HepG2 (cell line): ENCODE measurements at regions not wholly inside any gene's neighbourhood (a gene's known extent, or its start where the extent isn't known, plus 50 kb on each side); places are given as distances from the start of the nearest gene placed in this dataset.

ENCODE experiments used
- ATAC-seq: fragments of 200-7000 bp; cut with Tn5 transposase; 3 replicates; pipeline ENCODE4 v1.9.1; 2020; ENCODE audit warnings: mild to moderate bottlenecking, moderate library complexity
- BruUV-seq: library from RNA; stranded (reverse); fragments of 400-500 nt; replicated peaks from 2 replicates; lab custom pipeline; 2021; lab: Mats Ljungman, UMichigan
- CTCF ChIA-PET: fragments of 300-600 bp; formaldehyde crosslinking; extraction: SDS; loops from one replicate; lab custom pipeline; 2021; ENCODE audit warnings: low total read pairs, inconsistent platforms, low intra/inter-chr PET ratio; lab: Yijun Ruan, JAX
- POLR2A ChIA-PET: fragments of 350-600 bp; sonication (Branson Sonifier 250); formaldehyde crosslinking; loops from one replicate; lab custom pipeline; 2020; ENCODE audit warnings: antibody characterized with exemption, inconsistent platforms; lab: Yijun Ruan, JAX
- DNase-seq: peaks from one replicate; pipeline ENCODE4 v3.0.0-alpha.2; 2015; ENCODE audit warnings: low spot score
- FAIRE-seq: peaks from 3 replicates; lab custom pipeline; 2011; peaks lifted over from hg19 to GRCh38; lab: Jason Lieb, UNC
- H2AFZ ChIP-seq: one replicate; pipeline ENCODE4 v1.6.1; 2011; ENCODE audit warnings: low read length, inconsistent platforms
- H3K27ac ChIP-seq: fragments of 300-600 bp; 3 replicates; pipeline ENCODE4 v1.8.0; 2011; ENCODE audit warnings: mixed run types, mild to moderate bottlenecking, mixed read lengths, low read length, inconsistent platforms; ENCODE audit not compliant: insufficient read depth; ENCODE audit errors: extremely low read length
- H3K27me3 ChIP-seq, 2 experiments: fragments of 200-600 bp in 1 of 2; 2 replicates in 1 of 2; 3 replicates in 1 of 2; pipeline versions ENCODE4 v1.6.0 to v1.8.0; 2011; ENCODE audit warnings: low read length in 2 of 2, mild to moderate bottlenecking in 2 of 2, moderate library complexity in 2 of 2, inconsistent platforms in 1 of 2; ENCODE audit not compliant: insufficient read depth in 2 of 2, control insufficient read depth in 1 of 2
- H3K36me3 ChIP-seq, 2 experiments: fragments of 200-600 bp in 1 of 2; replicated peaks in 1 of 2; 2 replicates in 1 of 2; 3 replicates in 1 of 2; pipeline versions ENCODE4 v1.5.1 to v1.8.0; 2011; ENCODE audit warnings: low read length in 2 of 2, inconsistent platforms in 1 of 2; ENCODE audit not compliant: insufficient read depth in 2 of 2, control insufficient read depth in 1 of 2
- H3K4me1 ChIP-seq: 2 replicates; pipeline ENCODE4 v1.5.1; 2012; ENCODE audit warnings: low read length, inconsistent platforms; ENCODE audit not compliant: insufficient read depth
- H3K4me2 ChIP-seq: 2 replicates; pipeline ENCODE4 v1.6.0; 2011; ENCODE audit warnings: low read depth, low read length, inconsistent platforms
- H3K4me3 ChIP-seq, 3 experiments: fragments of 200-600 bp in 1 of 3; sonication (generic), shearing (Covaris generic) in 1 of 3; replicated peaks in 1 of 3; 2 replicates each; pipeline ENCODE4 v1.5.1; 2011 to 2016; ENCODE audit warnings: low read length in 3 of 3, inconsistent platforms in 2 of 3, low read depth in 2 of 3, mild to moderate bottlenecking in 2 of 3, control low read depth in 1 of 3, mixed read lengths in 1 of 3; ENCODE audit not compliant: insufficient read depth in 1 of 3
- H3K79me2 ChIP-seq: one replicate; pipeline ENCODE4 v1.6.1; 2011; ENCODE audit warnings: low read length, inconsistent platforms; ENCODE audit not compliant: insufficient read depth
- H3K9ac ChIP-seq: 2 replicates; pipeline ENCODE4 v1.6.0; 2011; ENCODE audit warnings: mild to moderate bottlenecking, low read depth, low read length, inconsistent platforms; ENCODE audit not compliant: insufficient read depth
- H3K9me3 ChIP-seq: 2 replicates; pipeline ENCODE4 v1.5.1; 2012; ENCODE audit warnings: mild to moderate bottlenecking, low read length
- H4K20me1 ChIP-seq: 2 replicates; pipeline ENCODE4 v1.6.0; 2011; ENCODE audit warnings: inconsistent platforms, mild to moderate bottlenecking, low read length, moderate library complexity; ENCODE audit not compliant: insufficient read depth
- ATF7 ChIP-seq, 2 experiments: fragments of 450-650 bp in 1 of 2; sonication (generic) in 1 of 2; formaldehyde crosslinking in 1 of 2; IDR thresholded peaks; 2 replicates each; pipeline versions ENCODE4 v1.4.0 to v1.6.1; 2016 to 2020; ENCODE audit warnings: antibody characterized with exemption in 1 of 2, mild to moderate bottlenecking in 1 of 2, missing genetic modification reagents in 1 of 2
- ATF7-NPFF ChIP-seq: sonication (generic); formaldehyde crosslinking; IDR thresholded peaks from 2 replicates; pipeline ENCODE4 v1.8.1; 2023; ENCODE audit warnings: mild to moderate bottlenecking, low read depth, missing genetic modification reagents, moderate library complexity
- EED ChIP-seq: sonication (generic); formaldehyde crosslinking; IDR thresholded peaks from 2 replicates; pipeline ENCODE4 v1.5.0; 2020; ENCODE audit warnings: mild to moderate bottlenecking, missing genetic modification reagents
- MAFK ChIP-seq, 2 experiments: IDR thresholded peaks in 1 of 2; conservative IDR thresholded peaks in 1 of 2; 2 replicates each; pipeline ENCODE4 v1.6.1; 2011; ENCODE audit warnings: improper control_type of control experiment in 2 of 2, low read length in 2 of 2
- POLR2G ChIP-seq: fragments of 200-400 bp; formaldehyde crosslinking; IDR thresholded peaks from 2 replicates; pipeline ENCODE4 v1.6.1; 2018; ENCODE audit warnings: mild to moderate bottlenecking, low read depth, low read length, moderate library complexity
- RFX5 ChIP-seq: IDR thresholded peaks from 2 replicates; pipeline ENCODE4 v1.6.1; 2011; ENCODE audit warnings: low read depth, low read length, improper control_type of control experiment
- RXRA ChIP-seq: sonication (generic); formaldehyde crosslinking; IDR thresholded peaks from 2 replicates; pipeline ENCODE4 v1.5.1; 2020; ENCODE audit warnings: missing genetic modification reagents
- SMARCE1 ChIP-seq: fragments of 450-650 bp; IDR thresholded peaks from 2 replicates; pipeline ENCODE4 v1.6.1; 2017; ENCODE audit warnings: borderline replicate concordance
- SMYD3 ChIP-seq: sonication (generic); formaldehyde crosslinking; IDR thresholded peaks from 2 replicates; pipeline ENCODE4 v1.8.1; 2023; ENCODE audit warnings: mild to moderate bottlenecking, missing genetic modification reagents
- SSRP1 ChIP-seq: IDR thresholded peaks from 2 replicates; pipeline ENCODE4 v1.6.1; 2016; ENCODE audit warnings: control low read depth
- SYNCRIP ChIP-seq: fragments of 200-400 bp; formaldehyde crosslinking; IDR thresholded peaks from 2 replicates; pipeline ENCODE4 v1.6.1; 2018; ENCODE audit warnings: mild to moderate bottlenecking, low read depth, low read length; ENCODE audit not compliant: insufficient read depth
- THRA ChIP-seq: sonication (generic); formaldehyde crosslinking; IDR thresholded peaks from 2 replicates; pipeline ENCODE4 v1.4.0; 2020; ENCODE audit warnings: missing genetic modification reagents, borderline replicate concordance
- ZNF10 ChIP-seq: sonication (generic); formaldehyde crosslinking; IDR thresholded peaks from 2 replicates; pipeline ENCODE4 v1.4.0; 2020; ENCODE audit warnings: mild to moderate bottlenecking, low read depth, missing genetic modification reagents, borderline replicate concordance
- ZNF296 ChIP-seq: sonication (generic); formaldehyde crosslinking; conservative IDR thresholded peaks from 2 replicates; pipeline ENCODE4 v1.5.0; 2020; ENCODE audit warnings: mild to moderate bottlenecking, missing genetic modification reagents
- ZNF317 ChIP-seq: sonication (generic); formaldehyde crosslinking; IDR thresholded peaks from 2 replicates; pipeline ENCODE4 v1.5.0; 2020; ENCODE audit warnings: mild to moderate bottlenecking, missing genetic modification reagents
- ZNF549 ChIP-seq: sonication (generic); formaldehyde crosslinking; IDR thresholded peaks from 2 replicates; pipeline ENCODE4 v1.5.0; 2020; ENCODE audit warnings: missing genetic modification reagents
- WGBS: methylation state at CpG from one replicate; pipeline ENCODE4 v1.1.6; 2017; ENCODE audit warnings: low lambda C conversion rate; 5-methylcytosine and 5-hydroxymethylcytosine counted together
- in situ Hi-C: cut with HindIII; loops from 2 replicates; pipeline ENCODE4 v1.10.0; 2017; ENCODE audit warnings: low pct_unique_long_range_greater_than_20kb; ENCODE audit not compliant: extremely low pct_ligation_motif_present
- intact Hi-C: fragments of 100-400 bp; cut with micrococcal nuclease; formaldehyde crosslinking; loops from one replicate; pipeline ENCODE4 v1.10.0; 2022; ENCODE audit not compliant: unreplicated experiment
- TF ChIP-seq, protein P1 (sequence below): sonication (generic); formaldehyde crosslinking; IDR thresholded peaks from 2 replicates; pipeline ENCODE4 v1.4.0; 2020; ENCODE audit warnings: missing genetic modification reagents, low read depth, mild to moderate bottlenecking, borderline replicate concordance
- TF ChIP-seq, protein P2 (sequence below): IDR thresholded peaks from 2 replicates; pipeline ENCODE4 v1.6.1; 2016; ENCODE audit warnings: low read depth, borderline replicate concordance

GRCh38 chr3:72179107-72179464 lies 394.1 kb upstream of the PROK2 start:
- Histone ChIP-seq H3K4me3 (no peak overlapping the region), H3K9ac (no peak overlapping the region), H3K4me2 (no peak overlapping the region), H4K20me1 (no peaks in the 10 kb centered on the region), H3K4me1 (peaks cover 8% of the 10 kb centered on the region; the same call in 1 of the 2 replicates), H2AFZ (no peak overlapping the region), H3K27ac (no peak overlapping the region), H3K27me3 (no peaks in the 10 kb centered on the region), H3K79me2 (no peaks in the 10 kb centered on the region), H3K36me3 (no peaks in the 10 kb centered on the region), H3K9me3 (no peaks in the 10 kb centered on the region)
- DNase-seq (no peak), FAIRE-seq (no peak), ATAC-seq (no peak)
- BruUV-seq, result no TSS peak
- 93% methylated on average over 7 of the region's 7 CpGs for WGBS
- intact Hi-C loops, result no loop called here
- POLR2A ChIA-PET, result no interaction called here
- in situ Hi-C loops, result no loop called here
- CTCF ChIA-PET, result no interaction called here
- TF ChIP-seq MAFK (conservative IDR thresholded peaks at IDR 0.05 in 1 of 2, IDR thresholded peaks at IDR 0.05 in 1 of 2; ENCODE audit: low read length in 2 of 2) (no peak), SMARCE1 (no peak), ZNF296 (CRISPR knock-in tag) (no peak), RFX5 (no peak), POLR2G (no peak), ZNF317 (CRISPR knock-in tag) (no peak), EED (CRISPR knock-in tag) (no peak)
- TF ChIP-seq, protein P1, sequence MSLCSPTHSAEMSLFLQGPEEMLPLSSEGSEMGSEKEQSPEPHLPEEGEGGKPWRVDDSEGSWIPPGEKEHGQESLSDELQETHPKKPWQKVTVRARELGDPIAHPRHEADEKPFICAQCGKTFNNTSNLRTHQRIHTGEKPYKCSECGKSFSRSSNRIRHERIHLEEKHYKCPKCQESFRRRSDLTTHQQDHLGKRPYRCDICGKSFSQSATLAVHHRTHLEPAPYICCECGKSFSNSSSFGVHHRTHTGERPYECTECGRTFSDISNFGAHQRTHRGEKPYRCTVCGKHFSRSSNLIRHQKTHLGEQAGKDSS (CRISPR knock-in tag), result no peak

DNA sequence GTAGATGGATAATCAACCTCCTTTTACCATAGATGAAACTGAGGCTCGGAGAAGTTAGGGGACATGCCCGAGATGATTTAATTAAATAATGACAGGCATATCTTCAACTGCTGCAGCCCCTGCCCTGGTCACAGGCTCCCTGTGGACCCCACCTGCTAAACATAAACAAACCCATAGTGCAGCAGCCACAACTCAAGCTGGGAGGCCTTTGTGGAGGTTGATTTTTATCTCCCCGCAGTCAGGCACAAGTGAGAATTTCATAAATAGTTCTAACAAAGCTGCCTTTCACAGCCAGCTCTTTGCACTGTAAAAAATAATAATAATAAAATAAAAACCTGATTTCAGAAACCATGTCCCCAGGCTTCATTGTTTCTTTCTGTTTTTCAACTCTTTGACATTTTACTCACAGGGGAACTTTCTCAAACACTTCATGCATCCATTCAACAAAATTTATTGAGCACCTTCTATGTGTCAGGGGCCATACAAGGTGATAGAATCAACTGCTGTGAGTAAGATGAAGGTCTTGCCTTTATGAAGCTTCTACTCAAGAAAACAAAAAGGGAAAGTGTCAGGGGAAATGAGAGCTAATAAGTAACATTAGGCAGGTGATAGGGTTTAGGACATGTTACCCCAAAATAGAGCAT lies 393.6 kb upstream of the PROK2 start:
- Histone ChIP-seq H3K27ac (no peak overlapping the region), H4K20me1 (no peaks in the 10 kb centered on the region), H3K27me3 (no peaks in the 10 kb centered on the region), H3K4me3 (no peak overlapping the region), H3K36me3 (peaks cover 0 to 1% of the 10 kb centered on the region in 2 experiments; a peak in 1 of 5 replicates), H3K4me1 (peaks cover 8% of the 10 kb centered on the region; the same call in 1 of the 2 replicates), H2AFZ (no peak overlapping the region), H3K79me2 (no peaks in the 10 kb centered on the region), H3K4me2 (no peak overlapping the region), H3K9me3 (no peaks in the 10 kb centered on the region), H3K9ac (no peak overlapping the region)
- DNase-seq, result no peak
- intact Hi-C loops, result no loop called here
- in situ Hi-C loops, result no loop called here
- ChIA-PET CTCF (no interaction called here), POLR2A (no interaction called here)
- BruUV-seq, result no TSS peak
- no peak for FAIRE-seq
- 96% methylated on average over 3 of the region's 3 CpGs for WGBS
- ATAC-seq, result no peak
- TF ChIP-seq SSRP1 (CRISPR knock-in tag), result no peak
- TF ChIP-seq SMYD3, result no peak
- TF ChIP-seq ZNF10, result no peak
- TF ChIP-seq ZNF549, result no peak
- TF ChIP-seq, protein P2, sequence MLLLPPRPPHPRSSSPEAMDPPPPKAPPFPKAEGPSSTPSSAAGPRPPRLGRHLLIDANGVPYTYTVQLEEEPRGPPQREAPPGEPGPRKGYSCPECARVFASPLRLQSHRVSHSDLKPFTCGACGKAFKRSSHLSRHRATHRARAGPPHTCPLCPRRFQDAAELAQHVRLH (CRISPR knock-in tag), result no peak
- no peak for TF ChIP-seq ATF7-NPFF (CRISPR knock-in tag)
- no peak for TF ChIP-seq THRA (CRISPR knock-in tag)
- TF ChIP-seq ATF7 (IDR thresholded peaks at IDR 0.05), result no peak
- TF ChIP-seq ATF7 (CRISPR knock-in tag; IDR thresholded peaks at IDR 0.05), result no peak
- no peak for TF ChIP-seq RXRA (CRISPR knock-in tag)
- no peak for TF ChIP-seq SYNCRIP
